ENCODE measurements at regions not wholly inside any gene's neighbourhood (a gene's known extent, or its start where the extent isn't known, plus 50 kb on each side); places are given as distances from the start of the nearest gene placed in this dataset.

- TF ChIP-seq, protein P1, sequence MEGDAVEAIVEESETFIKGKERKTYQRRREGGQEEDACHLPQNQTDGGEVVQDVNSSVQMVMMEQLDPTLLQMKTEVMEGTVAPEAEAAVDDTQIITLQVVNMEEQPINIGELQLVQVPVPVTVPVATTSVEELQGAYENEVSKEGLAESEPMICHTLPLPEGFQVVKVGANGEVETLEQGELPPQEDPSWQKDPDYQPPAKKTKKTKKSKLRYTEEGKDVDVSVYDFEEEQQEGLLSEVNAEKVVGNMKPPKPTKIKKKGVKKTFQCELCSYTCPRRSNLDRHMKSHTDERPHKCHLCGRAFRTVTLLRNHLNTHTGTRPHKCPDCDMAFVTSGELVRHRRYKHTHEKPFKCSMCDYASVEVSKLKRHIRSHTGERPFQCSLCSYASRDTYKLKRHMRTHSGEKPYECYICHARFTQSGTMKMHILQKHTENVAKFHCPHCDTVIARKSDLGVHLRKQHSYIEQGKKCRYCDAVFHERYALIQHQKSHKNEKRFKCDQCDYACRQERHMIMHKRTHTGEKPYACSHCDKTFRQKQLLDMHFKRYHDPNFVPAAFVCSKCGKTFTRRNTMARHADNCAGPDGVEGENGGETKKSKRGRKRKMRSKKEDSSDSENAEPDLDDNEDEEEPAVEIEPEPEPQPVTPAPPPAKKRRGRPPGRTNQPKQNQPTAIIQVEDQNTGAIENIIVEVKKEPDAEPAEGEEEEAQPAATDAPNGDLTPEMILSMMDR (IDR thresholded peaks at IDR 0.05; ENCODE audit: low read depth, low read length, missing input control): no peak
- TF ChIP-seq RAD21 (IDR thresholded peaks at IDR 0.05) (no peak), RXRA (IDR thresholded peaks at IDR 0.05) (no peak), FOXA1 (IDR thresholded peaks at IDR 0.05) (no peak), SP1 (IDR thresholded peaks at IDR 0.05) (no peak), YY1 (IDR thresholded peaks at IDR 0.05) (no peak), TAF1 (conservative IDR thresholded peaks at IDR 0.05) (no peak)
- TF ChIP-seq, protein P2, sequence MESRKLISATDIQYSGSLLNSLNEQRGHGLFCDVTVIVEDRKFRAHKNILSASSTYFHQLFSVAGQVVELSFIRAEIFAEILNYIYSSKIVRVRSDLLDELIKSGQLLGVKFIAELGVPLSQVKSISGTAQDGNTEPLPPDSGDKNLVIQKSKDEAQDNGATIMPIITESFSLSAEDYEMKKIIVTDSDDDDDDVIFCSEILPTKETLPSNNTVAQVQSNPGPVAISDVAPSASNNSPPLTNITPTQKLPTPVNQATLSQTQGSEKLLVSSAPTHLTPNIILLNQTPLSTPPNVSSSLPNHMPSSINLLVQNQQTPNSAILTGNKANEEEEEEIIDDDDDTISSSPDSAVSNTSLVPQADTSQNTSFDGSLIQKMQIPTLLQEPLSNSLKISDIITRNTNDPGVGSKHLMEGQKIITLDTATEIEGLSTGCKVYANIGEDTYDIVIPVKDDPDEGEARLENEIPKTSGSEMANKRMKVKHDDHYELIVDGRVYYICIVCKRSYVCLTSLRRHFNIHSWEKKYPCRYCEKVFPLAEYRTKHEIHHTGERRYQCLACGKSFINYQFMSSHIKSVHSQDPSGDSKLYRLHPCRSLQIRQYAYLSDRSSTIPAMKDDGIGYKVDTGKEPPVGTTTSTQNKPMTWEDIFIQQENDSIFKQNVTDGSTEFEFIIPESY (IDR thresholded peaks at IDR 0.05): no peak
- TF ChIP-seq, protein P3, sequence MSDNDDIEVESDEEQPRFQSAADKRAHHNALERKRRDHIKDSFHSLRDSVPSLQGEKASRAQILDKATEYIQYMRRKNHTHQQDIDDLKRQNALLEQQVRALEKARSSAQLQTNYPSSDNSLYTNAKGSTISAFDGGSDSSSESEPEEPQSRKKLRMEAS (IDR thresholded peaks at IDR 0.05): no peak
- TF ChIP-seq, protein P4, sequence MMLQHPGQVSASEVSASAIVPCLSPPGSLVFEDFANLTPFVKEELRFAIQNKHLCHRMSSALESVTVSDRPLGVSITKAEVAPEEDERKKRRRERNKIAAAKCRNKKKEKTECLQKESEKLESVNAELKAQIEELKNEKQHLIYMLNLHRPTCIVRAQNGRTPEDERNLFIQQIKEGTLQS (IDR thresholded peaks at IDR 0.05): no peak
Observed at GRCh38 chr2:16031058-16031847, 90.9 kb downstream of the MYCN start.
